ENCODE measurements at regions not wholly inside any gene's neighbourhood (a gene's known extent, or its start where the extent isn't known, plus 50 kb on each side); places are given as distances from the start of the nearest gene placed in this dataset.

- TF ChIP-seq POLR2A (IDR thresholded peaks at IDR 0.05) (no peak), CTCF (IDR thresholded peaks at IDR 0.05 in 4 of 5, conservative IDR thresholded peaks at IDR 0.05 in 1 of 5) (no peak)
These were observed 875.4 kb upstream of the WWC1 start for GRCh38 chr5:167415779-167416746.

Measured in gastrocnemius medialis (tissue), 4 donors.